Small intestine (tissue), 7 donors: ENCODE measurements at regions not wholly inside any gene's neighbourhood (a gene's known extent, or its start where the extent isn't known, plus 50 kb on each side); places are given as distances from the start of the nearest gene placed in this dataset.

ENCODE experiments used
- DNase-seq, 2 donors: peaks; one replicate each; pipeline versions ENCODE4 v3.0.0 to v3.0.0-alpha.2; 2013
- FAIRE-seq: peaks from 2 replicates; lab custom pipeline; 2012; peaks lifted over from hg19 to GRCh38; lab: Jason Lieb, UNC
- H3K27ac ChIP-seq, 3 donors: one replicate each; pipeline ENCODE4 v1.5.1; 2013; ENCODE audit warnings: low read length in 2 of 3, mild to moderate bottlenecking in 2 of 3, control low read depth in 1 of 3, inconsistent platforms in 1 of 3, low read depth in 1 of 3, moderate library complexity in 1 of 3
- H3K27me3 ChIP-seq, 3 donors: one replicate each; pipeline ENCODE4 v1.6.1; 2013; ENCODE audit warnings: low read length in 3 of 3, inconsistent platforms in 1 of 3; ENCODE audit not compliant: control insufficient read depth in 3 of 3, insufficient read depth in 3 of 3
- H3K36me3 ChIP-seq, 3 donors: one replicate each; pipeline ENCODE4 v1.6.1; 2013; ENCODE audit warnings: low read length in 3 of 3, inconsistent platforms in 1 of 3, low read depth in 1 of 3, mild to moderate bottlenecking in 1 of 3, moderate library complexity in 1 of 3; ENCODE audit not compliant: control insufficient read depth in 3 of 3, insufficient read depth in 2 of 3
- H3K4me1 ChIP-seq, 3 donors: one replicate each; pipeline ENCODE4 v1.6.1; 2013; ENCODE audit warnings: low read length in 2 of 3, inconsistent platforms in 1 of 3, low read depth in 1 of 3, mild to moderate bottlenecking in 1 of 3, moderate library complexity in 1 of 3; ENCODE audit not compliant: control insufficient read depth in 3 of 3, insufficient read depth in 2 of 3
- H3K4me3 ChIP-seq, 3 donors: one replicate each; pipeline ENCODE4 v1.5.1; 2013; ENCODE audit warnings: low read length in 3 of 3, control low read depth in 1 of 3, inconsistent platforms in 1 of 3, low read depth in 1 of 3, mild to moderate bottlenecking in 1 of 3, moderate library complexity in 1 of 3
- H3K9me3 ChIP-seq, 2 donors: one replicate each; pipeline ENCODE4 v1.6.1; 2013; ENCODE audit warnings: low read depth in 1 of 2, low read length in 1 of 2; ENCODE audit not compliant: control insufficient read depth in 2 of 2, insufficient read depth in 1 of 2
- WGBS, 3 donors: extraction: QIAGEN DNeasy Blood & Tissue Kit; methylation state at CpG; one replicate each; pipeline ENCODE4 v1.1.7; 2013; 5-methylcytosine and 5-hydroxymethylcytosine counted together
- donor health status: healthy with polysubstance abuse.
- donor health status: control.
- donor health status: control.
- donor health status: Bipolar disorder and iron deficiency.
- donor health status: healthy.

GRCh38 chr10:36721871-36722270 lies 403.5 kb upstream of the ANKRD30A start:
- WGBS, 3 donors, result 49 to 56% (median 55%) methylated on average over 2 of the region's 2 CpGs
- no peaks in the 10 kb centered on the region for H3K27me3 ChIP-seq
- no peak overlapping the region for H3K4me3 ChIP-seq
- no peak overlapping the region for H3K27ac ChIP-seq
- H3K4me1 ChIP-seq, result no peaks in the 10 kb centered on the region
- FAIRE-seq (no peak), DNase-seq (no peak)
- H3K9me3 ChIP-seq, result peaks cover 0 to 2% of the 10 kb centered on the region in 2 donors
- no peaks in the 10 kb centered on the region for H3K36me3 ChIP-seq

DNA sequence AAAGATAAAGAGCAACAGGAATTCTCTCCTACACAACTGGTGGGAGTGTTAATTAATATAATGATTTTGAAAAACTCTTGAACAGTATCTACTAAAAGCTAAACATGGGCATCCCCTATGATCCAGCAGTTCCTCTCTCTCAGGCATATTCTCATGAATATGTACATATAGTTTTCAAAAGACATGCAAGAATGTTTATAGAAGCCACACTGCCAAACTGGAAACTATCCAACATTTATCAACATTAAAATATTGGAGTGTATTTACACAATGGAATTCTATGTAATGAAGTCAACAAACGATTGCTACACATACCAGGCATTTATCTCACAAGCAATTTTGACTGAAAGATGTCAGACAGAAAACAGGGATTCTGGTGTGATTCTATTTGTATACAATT lies 404.5 kb upstream of the ANKRD30A start:
- no peak overlapping the region for H3K27ac ChIP-seq
- FAIRE-seq (no peak), DNase-seq (no peak)
- 14 to 33% (median 17%) methylated on average over 1 of the region's 1 CpG for WGBS, 3 donors
- H3K4me1 ChIP-seq, result no peaks in the 10 kb centered on the region
- H3K9me3 ChIP-seq, result peaks cover 0 to 4% of the 10 kb centered on the region in 2 donors
- no peak overlapping the region for H3K4me3 ChIP-seq
- no peaks in the 10 kb centered on the region for H3K27me3 ChIP-seq
- H3K36me3 ChIP-seq, result no peaks in the 10 kb centered on the region

GRCh38 chr10:36717118-36717517 lies 408.3 kb upstream of the ANKRD30A start:
- H3K4me3 ChIP-seq, result no peak overlapping the region
- H3K27ac ChIP-seq, result no peak overlapping the region
- no peaks in the 10 kb centered on the region for H3K4me1 ChIP-seq
- DNase-seq, result no peak
- peaks cover 0 to 4% of the 10 kb centered on the region in 2 donors for H3K9me3 ChIP-seq
- 88 to 90% (median 89%) methylated on average over 2 of the region's 2 CpGs for WGBS, 3 donors
- H3K36me3 ChIP-seq, result no peaks in the 10 kb centered on the region
- H3K27me3 ChIP-seq, result no peaks in the 10 kb centered on the region
- FAIRE-seq, result no peak

GRCh38 chr10:36716291-36716690 lies 409.1 kb upstream of the ANKRD30A start:
- no peak for FAIRE-seq
- no peak overlapping the region for H3K4me3 ChIP-seq
- no peaks in the 10 kb centered on the region for H3K27me3 ChIP-seq
- no peaks in the 10 kb centered on the region for H3K36me3 ChIP-seq
- WGBS, 3 donors, result 80 to 93% (median 82%) methylated on average over 2 of the region's 2 CpGs
- peaks cover 0 to 5% of the 10 kb centered on the region in 2 donors for H3K9me3 ChIP-seq
- no peaks in the 10 kb centered on the region for H3K4me1 ChIP-seq
- DNase-seq, result no peak
- no peak overlapping the region for H3K27ac ChIP-seq

DNA sequence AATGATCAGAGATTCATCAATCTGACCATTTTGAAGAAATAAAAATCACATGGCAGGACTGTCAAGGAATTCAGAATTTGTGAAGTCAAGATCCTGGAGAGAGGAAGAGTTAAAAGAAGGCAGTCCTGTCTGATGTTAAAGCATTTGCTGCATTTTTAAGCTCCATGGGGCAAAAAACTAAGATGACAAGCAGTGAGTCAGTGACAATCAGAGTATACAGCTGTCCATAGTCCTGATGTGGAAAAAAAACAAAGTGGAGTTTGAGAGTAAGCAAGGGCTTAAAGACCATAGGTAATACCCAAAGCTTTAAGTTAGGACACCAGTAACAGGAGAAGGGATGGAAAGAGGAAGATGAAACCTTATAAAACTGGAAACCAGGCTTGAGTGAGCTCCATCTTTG lies 412.7 kb upstream of the ANKRD30A start:
- no peak overlapping the region for H3K27ac ChIP-seq
- DNase-seq (no peak), FAIRE-seq (no peak)
- no peaks in the 10 kb centered on the region for H3K4me1 ChIP-seq
- H3K36me3 ChIP-seq, result no peaks in the 10 kb centered on the region
- peaks cover 0 to 3% of the 10 kb centered on the region in 2 donors for H3K9me3 ChIP-seq
- H3K27me3 ChIP-seq, result no peaks in the 10 kb centered on the region
- H3K4me3 ChIP-seq, result no peak overlapping the region

- no peaks in the 10 kb centered on the region for H3K27me3 ChIP-seq
- H3K4me1 ChIP-seq, result no peaks in the 10 kb centered on the region
- no peak overlapping the region for H3K27ac ChIP-seq
- H3K9me3 ChIP-seq, result peaks cover 0 to 1% of the 10 kb centered on the region in 2 donors
- no peak for DNase-seq
- FAIRE-seq, result no peak
- no peak overlapping the region for H3K4me3 ChIP-seq
- H3K36me3 ChIP-seq, result no peaks in the 10 kb centered on the region
- WGBS, 3 donors, result 87 to 93% (median 92%) methylated on average over 4 of the region's 4 CpGs
Measured at GRCh38 chr10:36711361-36711760, 414.0 kb upstream of the ANKRD30A start.

DNA sequence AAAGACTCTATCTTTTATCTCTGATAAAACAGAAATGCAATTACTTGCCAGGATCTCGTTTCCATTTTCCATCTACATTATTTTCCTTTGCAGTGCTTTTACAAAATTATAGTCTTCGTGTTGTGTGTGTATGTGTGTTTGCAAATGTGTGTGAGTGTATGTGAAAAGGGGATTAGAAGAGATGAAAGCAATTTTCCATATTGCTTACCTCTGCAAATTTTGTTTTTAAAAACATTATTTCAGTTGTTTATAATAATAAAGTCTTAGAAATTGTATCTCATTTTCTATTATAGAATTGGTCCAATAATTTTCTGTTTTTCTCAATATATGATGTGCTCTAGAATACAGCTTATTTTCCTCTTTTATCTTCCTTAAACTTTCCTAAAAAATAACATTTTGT lies 421.3 kb upstream of the ANKRD30A start:
- no peak for DNase-seq
- Histone ChIP-seq H3K27me3 (no peaks in the 10 kb centered on the region), H3K9me3 (peaks cover 0 to 2% of the 10 kb centered on the region in 2 donors), H3K4me3 (no peak overlapping the region), H3K4me1 (no peaks in the 10 kb centered on the region), H3K36me3 (no peaks in the 10 kb centered on the region), H3K27ac (no peak overlapping the region)
- 36 to 57% (median 39%) methylated on average over 2 of the region's 2 CpGs for WGBS, 3 donors
- FAIRE-seq, result no peak

DNA sequence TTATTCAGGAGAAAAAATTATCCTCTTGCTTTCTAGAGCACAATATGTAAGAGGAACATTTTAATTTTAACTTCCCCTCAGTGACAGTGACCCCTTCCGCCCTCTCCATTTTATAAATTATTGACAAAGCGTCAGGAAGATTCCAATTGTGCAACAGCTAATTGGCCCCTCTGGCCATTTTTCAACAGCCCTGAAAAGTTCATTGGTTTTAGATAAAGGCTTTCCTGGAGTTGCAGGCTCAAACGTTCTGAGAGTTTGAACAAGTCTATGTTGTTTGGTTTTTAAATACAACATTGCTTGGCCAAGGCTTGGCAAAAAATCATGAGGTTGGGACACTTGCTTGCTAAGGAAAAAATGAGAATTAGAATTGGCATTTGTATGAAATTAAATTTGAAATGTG lies 422.2 kb upstream of the ANKRD30A start:
- no peak overlapping the region for H3K27ac ChIP-seq
- no peak for DNase-seq
- H3K36me3 ChIP-seq, result no peaks in the 10 kb centered on the region
- H3K9me3 ChIP-seq, result peaks cover 0 to 2% of the 10 kb centered on the region in 2 donors
- no peaks in the 10 kb centered on the region for H3K27me3 ChIP-seq
- FAIRE-seq, result no peak
- H3K4me1 ChIP-seq, result no peaks in the 10 kb centered on the region
- WGBS, 3 donors, result 43 to 53% (median 51%) methylated on average over 3 of the region's 3 CpGs
- H3K4me3 ChIP-seq, result no peak overlapping the region

DNA sequence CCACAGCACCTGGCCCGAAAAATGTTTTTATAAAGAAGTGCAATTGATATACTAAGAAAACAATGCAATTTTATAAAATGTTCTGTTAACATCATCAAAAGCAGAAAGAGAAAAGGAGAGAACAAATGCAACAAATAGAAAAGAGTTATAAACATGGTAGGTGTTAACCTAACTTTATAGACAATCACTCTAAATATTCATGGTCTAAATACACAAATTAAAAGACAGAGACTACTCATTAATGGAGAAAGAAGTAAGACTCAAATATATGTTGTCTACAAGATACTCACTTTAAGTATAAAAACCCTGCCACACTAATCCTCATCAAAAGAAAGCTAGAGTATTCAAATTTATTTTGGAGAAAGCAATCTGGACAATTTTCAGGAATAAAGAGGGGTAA lies 425.3 kb upstream of the ANKRD30A start:
- no peaks in the 10 kb centered on the region for H3K27me3 ChIP-seq
- H3K9me3 ChIP-seq, result peaks cover 0 to 2% of the 10 kb centered on the region in 2 donors
- DNase-seq, result no peak
- no peak overlapping the region for H3K27ac ChIP-seq
- WGBS, 3 donors, result 81 to 87% (median 83%) methylated on average over 1 of the region's 1 CpG
- H3K36me3 ChIP-seq, result no peaks in the 10 kb centered on the region
- no peaks in the 10 kb centered on the region for H3K4me1 ChIP-seq
- no peak overlapping the region for H3K4me3 ChIP-seq
- FAIRE-seq, result no peak
